ENCODE measurements at regions not wholly inside any gene's neighbourhood (a gene's known extent, or its start where the extent isn't known, plus 50 kb on each side); places are given as distances from the start of the nearest gene placed in this dataset.

DNA sequence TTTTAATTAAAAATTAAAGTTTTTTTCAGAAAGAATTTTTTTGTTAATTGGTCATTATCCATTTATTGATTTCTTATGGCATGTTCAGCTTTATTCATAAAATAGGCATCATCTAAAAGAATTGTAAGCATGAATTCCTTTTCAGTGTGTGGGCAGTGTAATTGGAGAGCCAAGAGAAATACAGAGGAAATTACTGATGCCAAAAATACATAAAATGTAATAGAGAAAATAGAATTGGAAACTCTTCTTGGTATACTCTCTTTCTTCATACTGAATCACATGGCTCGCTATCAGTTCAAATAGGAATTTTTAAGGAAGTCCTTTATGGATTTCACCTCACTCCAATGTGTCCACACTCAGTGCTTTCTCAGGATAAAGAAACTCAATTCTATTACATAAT is 663.6 kb upstream of the NRXN1 start:
- Mint-ChIP-seq H3K27ac (no peak overlapping the region), H3K4me1 (ENCODE audit: low read depth) (no peaks in the 10 kb centered on the region), H3K36me3 (ENCODE audit: low read depth) (no peaks in the 10 kb centered on the region), H3K9me3 (peaks cover 4% of the 10 kb centered on the region), H3K4me3 (no peak overlapping the region), H3K27me3 (no peaks in the 10 kb centered on the region)
- intact Hi-C loops (cut with micrococcal nuclease): no loop called here
- POLR2A ChIA-PET: no interaction called here
- no peak for DNase-seq
- CTCF ChIA-PET: no interaction called here
- TF ChIP-seq, protein P1, sequence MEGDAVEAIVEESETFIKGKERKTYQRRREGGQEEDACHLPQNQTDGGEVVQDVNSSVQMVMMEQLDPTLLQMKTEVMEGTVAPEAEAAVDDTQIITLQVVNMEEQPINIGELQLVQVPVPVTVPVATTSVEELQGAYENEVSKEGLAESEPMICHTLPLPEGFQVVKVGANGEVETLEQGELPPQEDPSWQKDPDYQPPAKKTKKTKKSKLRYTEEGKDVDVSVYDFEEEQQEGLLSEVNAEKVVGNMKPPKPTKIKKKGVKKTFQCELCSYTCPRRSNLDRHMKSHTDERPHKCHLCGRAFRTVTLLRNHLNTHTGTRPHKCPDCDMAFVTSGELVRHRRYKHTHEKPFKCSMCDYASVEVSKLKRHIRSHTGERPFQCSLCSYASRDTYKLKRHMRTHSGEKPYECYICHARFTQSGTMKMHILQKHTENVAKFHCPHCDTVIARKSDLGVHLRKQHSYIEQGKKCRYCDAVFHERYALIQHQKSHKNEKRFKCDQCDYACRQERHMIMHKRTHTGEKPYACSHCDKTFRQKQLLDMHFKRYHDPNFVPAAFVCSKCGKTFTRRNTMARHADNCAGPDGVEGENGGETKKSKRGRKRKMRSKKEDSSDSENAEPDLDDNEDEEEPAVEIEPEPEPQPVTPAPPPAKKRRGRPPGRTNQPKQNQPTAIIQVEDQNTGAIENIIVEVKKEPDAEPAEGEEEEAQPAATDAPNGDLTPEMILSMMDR (IDR thresholded peaks at IDR 0.05): no peak
- ATAC-seq: no peak

DNA sequence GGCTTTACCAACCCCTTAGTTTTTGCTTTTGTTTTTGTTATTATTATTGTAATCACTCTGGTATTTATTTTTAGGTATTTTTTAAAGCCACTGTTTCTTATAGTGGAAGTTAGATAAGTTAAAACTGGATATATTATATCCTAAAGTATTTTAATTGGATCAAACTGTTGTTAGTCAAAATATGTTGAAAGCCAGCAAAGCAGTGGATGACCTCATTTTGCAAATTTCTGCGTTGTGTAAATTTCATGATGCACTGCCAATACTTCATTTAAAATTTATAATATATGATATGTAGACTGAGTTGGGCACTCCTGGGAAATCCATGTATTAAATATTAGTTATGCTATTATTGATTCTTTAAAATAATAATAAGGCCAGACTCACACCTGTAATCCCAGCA is 661.7 kb upstream of the NRXN1 start:
- Mint-ChIP-seq H3K4me3 (no peak overlapping the region), H3K27ac (no peak overlapping the region), H3K4me1 (ENCODE audit: low read depth) (no peaks in the 10 kb centered on the region), H3K36me3 (ENCODE audit: low read depth) (no peaks in the 10 kb centered on the region), H3K9me3 (peaks cover 4% of the 10 kb centered on the region), H3K27me3 (no peaks in the 10 kb centered on the region)
- DNase-seq: no peak
- TF ChIP-seq, protein P1 (IDR thresholded peaks at IDR 0.05): no peak
- intact Hi-C loops (cut with micrococcal nuclease): no loop called here
- ATAC-seq: no peak
- ChIA-PET CTCF (no interaction called here), POLR2A (no interaction called here)

DNA sequence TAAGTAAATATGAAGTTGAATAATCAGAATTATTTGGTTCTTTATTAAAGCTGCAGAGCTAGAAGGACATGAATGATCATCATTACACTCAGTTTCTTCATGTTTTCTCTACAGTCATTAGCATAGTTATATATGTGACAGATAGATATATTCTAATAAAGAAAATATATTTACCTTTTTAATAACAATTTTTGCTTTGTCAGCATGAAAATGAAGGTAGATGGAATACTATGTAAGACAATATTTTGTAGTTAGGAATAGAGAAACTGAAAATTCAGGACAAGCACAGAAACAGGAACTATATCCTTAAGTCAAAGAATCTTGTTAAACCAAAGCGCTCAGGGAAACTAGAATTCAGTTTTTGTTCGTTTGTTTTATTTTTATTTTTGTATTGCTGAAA is 649.9 kb upstream of the NRXN1 start:
- ChIA-PET POLR2A (no interaction called here), CTCF (no interaction called here)
- ATAC-seq (no peak), DNase-seq (no peak)
- H3K4me3 Mint-ChIP-seq: no peak overlapping the region
- peaks cover 6% of the 10 kb centered on the region for H3K9me3 Mint-ChIP-seq
- TF ChIP-seq, protein P1 (IDR thresholded peaks at IDR 0.05): no peak
- H3K4me1 Mint-ChIP-seq (ENCODE audit: low read depth): no peaks in the 10 kb centered on the region
- H3K36me3 Mint-ChIP-seq (ENCODE audit: low read depth): no peaks in the 10 kb centered on the region
- H3K27ac Mint-ChIP-seq: no peak overlapping the region
- intact Hi-C loops (cut with micrococcal nuclease): no loop called here
- no peaks in the 10 kb centered on the region for H3K27me3 Mint-ChIP-seq

DNA sequence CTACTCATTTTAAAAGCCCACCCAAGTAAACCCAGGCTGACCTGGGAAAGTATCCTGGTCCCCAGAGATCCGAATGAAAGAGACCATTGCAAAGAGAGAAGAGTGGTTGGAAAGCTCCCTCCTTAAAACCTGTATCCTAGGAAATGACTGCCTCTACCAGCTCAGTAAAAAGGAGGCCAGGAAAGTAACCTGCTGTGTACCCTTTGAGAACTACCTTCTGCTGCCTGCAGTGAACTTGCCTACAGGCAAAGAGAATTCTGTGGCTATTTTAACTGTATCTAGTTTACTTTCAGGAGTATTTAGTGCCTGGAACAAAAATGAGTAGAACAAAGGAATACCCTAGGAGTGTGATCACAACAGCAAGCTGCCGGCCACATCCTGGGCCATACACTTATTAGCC is 641.7 kb upstream of the NRXN1 start:
- TF ChIP-seq, protein P1 (IDR thresholded peaks at IDR 0.05): no peak
- Mint-ChIP-seq H3K36me3 (ENCODE audit: low read depth) (no peaks in the 10 kb centered on the region), H3K27ac (no peak overlapping the region), H3K9me3 (peaks cover 4% of the 10 kb centered on the region), H3K4me3 (no peak overlapping the region), H3K4me1 (ENCODE audit: low read depth) (no peaks in the 10 kb centered on the region), H3K27me3 (no peaks in the 10 kb centered on the region)
- ChIA-PET CTCF (no interaction called here), POLR2A (no interaction called here)
- DNase-seq (no peak), ATAC-seq (no peak)
- intact Hi-C loops (cut with micrococcal nuclease): no loop called here

DNA sequence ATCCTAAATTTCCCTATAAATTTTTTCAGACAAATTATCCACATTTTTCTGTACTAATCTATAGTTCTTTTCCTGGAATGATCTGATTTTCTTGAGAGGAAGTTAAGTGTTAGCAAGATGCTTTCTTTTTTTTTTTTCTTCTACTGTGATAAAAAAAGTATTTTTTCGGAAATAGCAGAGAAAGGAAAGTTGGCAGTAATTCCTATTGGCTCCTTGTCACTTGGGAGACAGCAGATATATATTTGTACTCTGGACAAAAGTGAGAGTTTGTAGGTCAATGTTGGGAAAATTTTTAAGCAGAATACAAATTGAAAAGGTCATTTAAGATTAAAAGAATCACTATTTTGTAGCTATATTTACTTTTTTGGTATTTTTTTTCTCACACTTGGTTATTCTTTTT is 635.7 kb upstream of the NRXN1 start:
- ChIA-PET CTCF (no interaction called here), POLR2A (no interaction called here)
- no peak for ATAC-seq
- TF ChIP-seq, protein P1 (IDR thresholded peaks at IDR 0.05): no peak
- no peak overlapping the region for H3K27ac Mint-ChIP-seq
- peaks cover 9% of the 10 kb centered on the region for H3K9me3 Mint-ChIP-seq
- no peaks in the 10 kb centered on the region for H3K27me3 Mint-ChIP-seq
- intact Hi-C loops (cut with micrococcal nuclease): no loop called here
- no peak overlapping the region for H3K4me3 Mint-ChIP-seq
- no peaks in the 10 kb centered on the region for H3K4me1 Mint-ChIP-seq (ENCODE audit: low read depth)
- no peak for DNase-seq
- no peaks in the 10 kb centered on the region for H3K36me3 Mint-ChIP-seq (ENCODE audit: low read depth)
